ENCODE measurements at regions not wholly inside any gene's neighbourhood (a gene's known extent, or its start where the extent isn't known, plus 50 kb on each side); places are given as distances from the start of the nearest gene placed in this dataset.

DNA sequence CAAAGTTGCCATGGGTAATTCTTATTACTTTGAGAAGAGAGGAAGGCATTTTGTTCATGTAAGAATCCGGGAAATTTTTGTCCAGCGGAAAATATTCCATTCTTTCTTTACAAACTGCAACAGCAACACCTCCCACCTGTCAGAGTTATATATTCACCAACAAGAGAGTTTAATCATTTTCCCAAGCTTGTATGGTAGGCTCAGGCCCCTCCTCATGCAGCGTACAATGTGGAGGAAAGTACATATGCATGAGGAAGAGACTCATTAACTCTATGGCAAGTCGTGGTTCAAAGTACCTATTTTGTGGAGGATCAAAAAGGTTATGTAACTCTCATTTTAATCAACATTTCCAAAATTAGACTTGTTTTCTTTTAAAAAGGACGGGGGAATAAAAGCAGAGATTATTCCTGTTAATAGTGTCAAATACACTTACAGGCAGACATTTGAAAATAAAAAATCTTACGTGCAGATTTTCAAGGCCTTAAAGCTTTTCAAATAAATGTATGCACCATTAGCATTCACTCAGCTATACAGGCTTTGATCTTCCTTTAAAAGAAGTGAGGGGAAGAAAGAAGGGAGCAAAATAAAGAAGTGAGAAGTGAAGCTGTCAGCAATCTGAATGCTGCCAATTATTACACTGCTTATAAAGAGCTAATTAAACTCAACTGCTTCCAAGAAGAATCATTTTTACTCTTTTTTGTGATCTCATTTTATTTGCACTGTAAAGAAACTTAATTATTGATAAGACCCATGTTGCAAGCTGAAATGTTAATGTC is 204.8 kb downstream of the FAT4 start:
- ChIA-PET RAD21 (ENCODE audit: unreplicated experiment) (no interaction called here), CTCF (no interaction called here), SMC1A (ENCODE audit: uncharacterized antibody, unreplicated experiment) (interaction anchor here (1.1 kb wide), 1 partner anchor 12 kb away, joined by 3 read pairs; no protein-coding TSS in a partner anchor), POLR2A (no interaction called here)
- Histone ChIP-seq H3K27ac (ENCODE audit: control insufficient read depth, insufficient read depth) (no peak overlapping the region), H3K9me3 (replicated peaks; ENCODE audit: control insufficient read depth, insufficient read depth, low read length) (no peaks in the 10 kb centered on the region), H3K4me3 (no peak overlapping the region), H2AFZ (ENCODE audit: control insufficient read depth, low read depth, low read length) (no peak overlapping the region), H3K27me3 (replicated peaks in 1 of 2; ENCODE audit: control insufficient read depth in 2 of 2, insufficient read depth in 2 of 2, low read length in 1 of 2) (no peaks in the 10 kb centered on the region), H3K4me2 (ENCODE audit: control insufficient read depth, insufficient read depth) (no peak overlapping the region), H3K36me3 (ENCODE audit: control insufficient read depth in 2 of 2, insufficient read depth in 2 of 2, low read length in 1 of 2) (no peaks in the 10 kb centered on the region), H3K4me1 (ENCODE audit: control insufficient read depth, insufficient read depth, low read length) (no peaks in the 10 kb centered on the region), H4K20me1 (ENCODE audit: control insufficient read depth, insufficient read depth) (no peaks in the 10 kb centered on the region), H3K79me2 (ENCODE audit: control insufficient read depth, insufficient read depth, low read length) (no peaks in the 10 kb centered on the region), H3K9ac (ENCODE audit: control insufficient read depth, insufficient read depth, low read length) (no peak overlapping the region)
- in situ Hi-C loops (cut with MboI): no loop called here
- no peak for DNase-seq (ENCODE audit: low read depth, low spot score)
- intact Hi-C loops (cut with micrococcal nuclease; ENCODE audit: unreplicated experiment): no loop called here
- no TSS peak for BruUV-seq (replicated peaks)
- FAIRE-seq: no peak
- TF ChIP-seq BRCA1 (IDR thresholded peaks at IDR 0.05; ENCODE audit: low read depth, low read length): no peak
- no peak for TF ChIP-seq KDM1A (IDR thresholded peaks at IDR 0.05; ENCODE audit: borderline replicate concordance)
- TF ChIP-seq POU2F2 (IDR thresholded peaks at IDR 0.05; ENCODE audit: borderline replicate concordance, low read depth, low read length): no peak
- TF ChIP-seq REST (IDR thresholded peaks at IDR 0.05; ENCODE audit: low read depth, low read length): no peak
- no peak for TF ChIP-seq STAT3 (IDR thresholded peaks at IDR 0.05; ENCODE audit: low read depth, low read length)
- TF ChIP-seq HDAC2 (IDR thresholded peaks at IDR 0.05): no peak
- TF ChIP-seq MXI1 (IDR thresholded peaks at IDR 0.05; ENCODE audit: low read depth, low read length): no peak
- no peak for TF ChIP-seq PAX5 (IDR thresholded peaks at IDR 0.05; ENCODE audit: borderline replicate concordance, low read depth, low read length)
- no peak for TF ChIP-seq KAT2A (conservative IDR thresholded peaks at IDR 0.05; ENCODE audit: control insufficient read depth, low read depth, low read length)
- no peak for TF ChIP-seq ESRRA (IDR thresholded peaks at IDR 0.05; ENCODE audit: low read length)
- no peak for ATAC-seq
- WGBS (ENCODE audit: insufficient coverage, insufficient replicate concordance, low lambda C conversion rate, missing lambda C conversion rate): 32% methylated on average over 6 of the region's 6 CpGs
